K562 (cell line): ENCODE measurements at regions not wholly inside any gene's neighbourhood (a gene's known extent, or its start where the extent isn't known, plus 50 kb on each side); places are given as distances from the start of the nearest gene placed in this dataset.
A peak's percentile ranks its signal among the peaks of the same experiment; 100 is the strongest.

ENCODE experiments used
- ATF3 ChIP-seq, 2 experiments: fragments of 450-650 bp in 1 of 2; sonication (generic) in 1 of 2; formaldehyde crosslinking in 1 of 2; IDR thresholded peaks in 1 of 2; conservative IDR thresholded peaks in 1 of 2; 2 replicates each; pipeline versions ENCODE4 v1.6.1 to v1.8.1; 2016 to 2023; ENCODE audit warnings: mild to moderate bottlenecking in 2 of 2, moderate library complexity in 2 of 2, inconsistent platforms in 1 of 2, missing genetic modification reagents in 1 of 2
- CREM ChIP-seq: IDR thresholded peaks from 2 replicates; pipeline ENCODE4 v1.6.1; 2014; ENCODE audit warnings: antibody characterized with exemption, low read depth
- ETS1 ChIP-seq: conservative IDR thresholded peaks from 2 replicates; pipeline ENCODE4 v1.6.1; 2011; ENCODE audit warnings: low read depth, mild to moderate bottlenecking, low read length; ENCODE audit not compliant: control insufficient read depth
- FOSL1 ChIP-seq: fragments of 200-800 bp; sonication (Bioruptor generic); conservative IDR thresholded peaks from 2 replicates; pipeline ENCODE4 v1.6.1; 2016; ENCODE audit warnings: missing genetic modification characterization, missing compliant biosample characterization
- PHF8 ChIP-seq: fragments of 200-600 bp; sonication (generic); IDR thresholded peaks from 2 replicates; pipeline ENCODE4 v1.6.1; 2012; ENCODE audit warnings: mixed run types, mild to moderate bottlenecking, inconsistent platforms, low read length, moderate library complexity, borderline replicate concordance
- POLR2A ChIP-seq: fragments of 450-650 bp; conservative IDR thresholded peaks from 2 replicates; pipeline ENCODE4 v1.6.1; 2016
- POLR2G ChIP-seq: fragments of 200-400 bp; formaldehyde crosslinking; IDR thresholded peaks from 2 replicates; pipeline ENCODE4 v1.6.1; 2017; ENCODE audit warnings: low read depth, mild to moderate bottlenecking, antibody characterized with exemption, low read length, moderate library complexity
- POLR3A ChIP-seq: IDR thresholded peaks from 2 replicates; pipeline ENCODE4 v1.6.1; 2011; ENCODE audit warnings: borderline replicate concordance, mild to moderate bottlenecking, moderate library complexity; ENCODE audit not compliant: insufficient read length, insufficient read depth; ENCODE audit errors: extremely low read depth
- POLR3G ChIP-seq: IDR thresholded peaks from 2 replicates; pipeline ENCODE4 v1.6.1; 2011; ENCODE audit not compliant: insufficient read length, insufficient replicate concordance; ENCODE audit errors: extremely low read depth
- RB1 ChIP-seq: fragments of 450-650 bp; IDR thresholded peaks from 2 replicates; pipeline ENCODE4 v1.6.1; 2017; ENCODE audit warnings: low read depth, mild to moderate bottlenecking
- U2AF1 ChIP-seq: fragments of 200-400 bp; formaldehyde crosslinking; optimal IDR thresholded peaks from 2 replicates; pipeline ENCODE3; 2017; ENCODE audit warnings: mild to moderate bottlenecking, low read depth, low read length, moderate library complexity
- ZBTB40 ChIP-seq, 2 experiments: fragments of 450-650 bp in 1 of 2; sonication (generic) in 1 of 2; formaldehyde crosslinking in 1 of 2; IDR thresholded peaks; 2 replicates each; pipeline versions ENCODE4 v1.7.1 to v1.9.0; 2016 to 2022; ENCODE audit warnings: inconsistent platforms in 1 of 2, mild to moderate bottlenecking in 1 of 2, missing genetic modification reagents in 1 of 2
- ZNF586 ChIP-seq: fragments of 450-650 bp; formaldehyde crosslinking; conservative IDR thresholded peaks from 2 replicates; pipeline ENCODE4 v1.4.0; 2020; ENCODE audit warnings: mild to moderate bottlenecking, moderate library complexity
- ZNF644 ChIP-seq: fragments of 200-800 bp; sonication (Bioruptor generic); IDR thresholded peaks from 2 replicates; pipeline ENCODE4 v1.6.1; 2016; ENCODE audit warnings: low read depth, missing genetic modification characterization, missing compliant biosample characterization
- ZNF766 ChIP-seq: fragments of 200-800 bp; sonication (Bioruptor generic); conservative IDR thresholded peaks from 2 replicates; pipeline ENCODE4 v1.6.1; 2016; ENCODE audit warnings: missing genetic modification characterization, missing compliant biosample characterization

- TF ChIP-seq ETS1, result peak; percentile 58; the same call in 1 of the 2 replicates
- TF ChIP-seq FOSL1 (tag), result peak; percentile 47; the same call in 1 of the 2 replicates
- TF ChIP-seq POLR2G, result peak; percentile 60
- 0 out of 2 replicates have a peak, but pooled peaks have one; percentile 49 for TF ChIP-seq ZBTB40 (IDR thresholded peaks at IDR 0.05)
- no peak for TF ChIP-seq ZBTB40 (CRISPR knock-in tag; IDR thresholded peaks at IDR 0.05)
- no peak for TF ChIP-seq POLR3G
- 0 out of 2 replicates have a peak, but pooled peaks have one; percentile 49 for TF ChIP-seq RB1
- no peak for TF ChIP-seq ZNF586
- TF ChIP-seq ZNF644, result peak; percentile 52; the same call in 1 of the 2 replicates
- peak; percentile 54; the same call in 1 of the 2 replicates for TF ChIP-seq ZNF766
- peak; percentile 95 for TF ChIP-seq CREM
- no peak for TF ChIP-seq POLR3A
- peak; percentile 80 for TF ChIP-seq ATF3 (IDR thresholded peaks at IDR 0.05)
- TF ChIP-seq ATF3 (CRISPR knock-in tag; conservative IDR thresholded peaks at IDR 0.05), result no peak
- TF ChIP-seq U2AF1, result no peak
- TF ChIP-seq POLR2A, result peak; percentile 57; the same call in 1 of the 2 replicates
- TF ChIP-seq PHF8, result peak; percentile 52; the same call in 1 of the 2 replicates
These were observed 194.0 kb upstream of the CIBAR2 start (continued) for GRCh38 chr16:85306071-85306792.
